ENCODE measurements at regions not wholly inside any gene's neighbourhood (a gene's known extent, or its start where the extent isn't known, plus 50 kb on each side); places are given as distances from the start of the nearest gene placed in this dataset.

- DNase-seq (ENCODE audit: low spot score) = no peak
These were observed 123.4 kb downstream of the NXNL2 start for GRCh38 chr9:88658311-88658822.

- DNase-seq (ENCODE audit: low spot score) = no peak
These were observed 124.1 kb downstream of the NXNL2 start for GRCh38 chr9:88659126-88659525.

GRCh38 chr9:88660611-88661010 is 125.6 kb downstream of the NXNL2 start:
- no peak for DNase-seq (ENCODE audit: low spot score)

- no peak for DNase-seq (ENCODE audit: low spot score)
These were observed 126.8 kb downstream of the NXNL2 start for GRCh38 chr9:88661759-88662158.

- DNase-seq (ENCODE audit: low spot score) = no peak
These were observed 128.9 kb downstream of the NXNL2 start for GRCh38 chr9:88663771-88664419.

GRCh38 chr9:88664773-88665172 is 129.8 kb downstream of the NXNL2 start:
- no peak for DNase-seq (ENCODE audit: low spot score)

GRCh38 chr9:88672874-88673689 is 138.1 kb downstream of the NXNL2 start:
- no peak for DNase-seq (ENCODE audit: low spot score)

GRCh38 chr9:88673886-88674285 is 138.9 kb downstream of the NXNL2 start:
- DNase-seq (ENCODE audit: low spot score) = no peak

GRCh38 chr9:88676644-88677043 is 141.7 kb downstream of the NXNL2 start:
- no peak for DNase-seq (ENCODE audit: low spot score)

- DNase-seq (ENCODE audit: low spot score) = no peak
These were observed 143.0 kb downstream of the NXNL2 start for GRCh38 chr9:88678008-88678407.

GRCh38 chr9:88678431-88678830 is 143.5 kb downstream of the NXNL2 start:
- DNase-seq (ENCODE audit: low spot score) = no peak

GRCh38 chr9:88680041-88680440 is 145.1 kb downstream of the NXNL2 start:
- DNase-seq (ENCODE audit: low spot score) = no peak

- no peak for DNase-seq (ENCODE audit: low spot score)
These were observed 145.7 kb downstream of the NXNL2 start for GRCh38 chr9:88680505-88681160.

GRCh38 chr9:88681434-88681833 is 146.5 kb downstream of the NXNL2 start:
- no peak for DNase-seq (ENCODE audit: low spot score)

GRCh38 chr9:88682431-88682831 is 147.5 kb downstream of the NXNL2 start:
- DNase-seq (ENCODE audit: low spot score) = no peak

- no peak for DNase-seq (ENCODE audit: low spot score)
These were observed 149.1 kb downstream of the NXNL2 start for GRCh38 chr9:88684046-88684445.

- no peak for DNase-seq (ENCODE audit: low spot score)
These were observed 149.9 kb downstream of the NXNL2 start for GRCh38 chr9:88684845-88685244.

- DNase-seq (ENCODE audit: low spot score) = no peak
These were observed 151.0 kb downstream of the NXNL2 start for GRCh38 chr9:88685966-88686365.

- DNase-seq (ENCODE audit: low spot score) = no peak
These were observed 154.7 kb downstream of the NXNL2 start for GRCh38 chr9:88689509-88690298.

- DNase-seq (ENCODE audit: low spot score) = no peak
These were observed 155.7 kb downstream of the NXNL2 start for GRCh38 chr9:88690628-88691027.

GRCh38 chr9:88691091-88691490 is 156.1 kb downstream of the NXNL2 start:
- no peak for DNase-seq (ENCODE audit: low spot score)

- no peak for DNase-seq (ENCODE audit: low spot score)
These were observed 156.8 kb downstream of the NXNL2 start for GRCh38 chr9:88691811-88692210.
